ENCODE measurements at regions not wholly inside any gene's neighbourhood (a gene's known extent, or its start where the extent isn't known, plus 50 kb on each side); places are given as distances from the start of the nearest gene placed in this dataset.

- TF ChIP-seq, protein P1, sequence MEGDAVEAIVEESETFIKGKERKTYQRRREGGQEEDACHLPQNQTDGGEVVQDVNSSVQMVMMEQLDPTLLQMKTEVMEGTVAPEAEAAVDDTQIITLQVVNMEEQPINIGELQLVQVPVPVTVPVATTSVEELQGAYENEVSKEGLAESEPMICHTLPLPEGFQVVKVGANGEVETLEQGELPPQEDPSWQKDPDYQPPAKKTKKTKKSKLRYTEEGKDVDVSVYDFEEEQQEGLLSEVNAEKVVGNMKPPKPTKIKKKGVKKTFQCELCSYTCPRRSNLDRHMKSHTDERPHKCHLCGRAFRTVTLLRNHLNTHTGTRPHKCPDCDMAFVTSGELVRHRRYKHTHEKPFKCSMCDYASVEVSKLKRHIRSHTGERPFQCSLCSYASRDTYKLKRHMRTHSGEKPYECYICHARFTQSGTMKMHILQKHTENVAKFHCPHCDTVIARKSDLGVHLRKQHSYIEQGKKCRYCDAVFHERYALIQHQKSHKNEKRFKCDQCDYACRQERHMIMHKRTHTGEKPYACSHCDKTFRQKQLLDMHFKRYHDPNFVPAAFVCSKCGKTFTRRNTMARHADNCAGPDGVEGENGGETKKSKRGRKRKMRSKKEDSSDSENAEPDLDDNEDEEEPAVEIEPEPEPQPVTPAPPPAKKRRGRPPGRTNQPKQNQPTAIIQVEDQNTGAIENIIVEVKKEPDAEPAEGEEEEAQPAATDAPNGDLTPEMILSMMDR (IDR thresholded peaks at IDR 0.05), result no peak
- DNase-seq (ENCODE audit: low spot score) (no peak), ATAC-seq (ENCODE audit: low FRiP score) (no peak)
Measured at GRCh38 chr10:8487346-8487745, 432.9 kb downstream of the GATA3 start.

- DNase-seq (ENCODE audit: low spot score), result no peak
- ATAC-seq (ENCODE audit: low FRiP score), result no peak
- TF ChIP-seq, protein P1 (IDR thresholded peaks at IDR 0.05), result no peak
Measured at GRCh38 chr10:8489232-8489631, 434.7 kb downstream of the GATA3 start.

DNA sequence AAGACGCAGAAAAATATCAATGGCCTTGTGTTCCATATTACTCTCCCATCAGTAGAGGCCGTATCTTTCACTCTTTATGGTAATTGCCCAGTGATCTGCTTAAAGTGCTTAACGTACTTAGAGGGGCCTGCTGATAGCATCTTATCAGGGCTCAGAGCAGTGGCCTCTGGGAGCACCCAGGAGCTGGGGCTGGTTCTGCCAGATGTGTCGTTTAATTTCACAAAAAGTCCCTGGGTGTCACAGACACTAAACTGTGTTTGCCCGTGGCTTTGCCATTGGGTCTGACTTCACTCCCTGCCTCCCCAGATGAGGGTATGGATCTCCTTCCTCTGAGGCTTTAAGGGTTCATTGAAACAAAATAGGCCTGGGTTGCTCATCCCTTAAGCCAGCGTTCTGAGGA is 435.3 kb downstream of the GATA3 start:
- TF ChIP-seq, protein P1 (IDR thresholded peaks at IDR 0.05), result no peak
- DNase-seq (ENCODE audit: low spot score) (no peak), ATAC-seq (ENCODE audit: low FRiP score) (no peak)

- TF ChIP-seq, protein P1 (IDR thresholded peaks at IDR 0.05), result no peak
- DNase-seq (ENCODE audit: low spot score), result no peak
- no peak for ATAC-seq (ENCODE audit: low FRiP score)
Measured at GRCh38 chr10:8498290-8498689, 443.8 kb downstream of the GATA3 start.

GRCh38 chr10:8498881-8499280 is 444.4 kb downstream of the GATA3 start:
- no peak for ATAC-seq (ENCODE audit: low FRiP score)

GRCh38 chr10:8499312-8499711 is 444.8 kb downstream of the GATA3 start:
- no peak for DNase-seq (ENCODE audit: low spot score)
- ATAC-seq (ENCODE audit: low FRiP score), result no peak
- TF ChIP-seq, protein P1 (IDR thresholded peaks at IDR 0.05), result no peak

More at GRCh38 chr10:8498881-8499280, 444.4 kb downstream of the GATA3 start:
- TF ChIP-seq, protein P1 (IDR thresholded peaks at IDR 0.05), result no peak
- DNase-seq (ENCODE audit: low spot score), result no peak

- DNase-seq (ENCODE audit: low spot score) (no peak), ATAC-seq (ENCODE audit: low FRiP score) (no peak)
- TF ChIP-seq, protein P1 (IDR thresholded peaks at IDR 0.05), result no peak
Measured at GRCh38 chr10:8499752-8500390, 445.4 kb downstream of the GATA3 start.
